HG03460 (cell line): ENCODE measurements at regions not wholly inside any gene's neighbourhood (a gene's known extent, or its start where the extent isn't known, plus 50 kb on each side); places are given as distances from the start of the nearest gene placed in this dataset.

Experiments used
- ATAC-seq: cut with Tn5 transposase; IDR thresholded peaks from one replicate; pipeline ENCODE4 v1.9.1; 2021; ENCODE audit not compliant: unreplicated experiment

GRCh38 chr18:42137693-42138375, 182.8 kb downstream of the PIK3C3 start:
- no peak for ATAC-seq

DNA sequence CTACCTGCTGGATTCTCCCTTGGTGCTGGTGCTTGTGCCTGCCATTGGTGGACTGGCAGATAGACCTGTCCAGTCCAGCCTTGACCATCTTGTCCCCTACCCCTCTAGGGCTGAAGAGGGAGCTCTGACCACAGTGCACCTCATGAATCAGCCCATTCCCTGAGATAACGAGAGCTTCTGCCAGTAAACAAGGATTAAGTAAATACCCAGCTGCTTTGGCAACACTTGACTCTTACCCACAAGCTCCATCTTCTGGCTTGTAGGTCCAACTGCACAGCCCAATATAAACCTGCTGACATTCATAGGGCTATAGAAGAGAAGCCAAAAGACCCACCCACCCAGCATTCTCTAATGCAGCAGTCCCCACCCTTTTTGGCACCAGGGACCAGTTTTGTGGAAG, 186.4 kb downstream of the PIK3C3 start:
- ATAC-seq = no peak

DNA sequence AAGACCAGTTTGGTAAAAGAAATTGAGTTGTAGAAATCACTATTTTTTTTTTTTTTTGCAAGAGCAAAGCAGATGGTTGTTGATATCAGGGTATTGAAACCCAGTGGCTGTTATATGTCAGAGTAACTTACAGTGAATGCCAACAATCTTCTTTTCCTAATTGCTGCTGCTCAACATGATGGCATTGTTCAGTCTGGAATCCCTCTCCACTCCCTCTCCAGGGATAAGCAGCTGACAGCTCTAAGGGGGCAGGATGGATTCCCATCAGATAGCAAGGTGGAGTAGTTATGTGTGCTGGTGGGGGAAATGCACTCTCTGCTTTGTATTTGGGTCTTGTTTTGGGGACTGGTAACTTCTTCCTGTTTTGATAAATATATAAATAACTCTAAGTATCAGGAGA, 200.0 kb downstream of the PIK3C3 start:
- no peak for ATAC-seq

GRCh38 chr18:42156281-42156680, 201.2 kb downstream of the PIK3C3 start:
- no peak for ATAC-seq

GRCh38 chr18:42157420-42157819, 202.4 kb downstream of the PIK3C3 start:
- no peak for ATAC-seq

GRCh38 chr18:42157878-42158277, 202.8 kb downstream of the PIK3C3 start:
- ATAC-seq = no peak

DNA sequence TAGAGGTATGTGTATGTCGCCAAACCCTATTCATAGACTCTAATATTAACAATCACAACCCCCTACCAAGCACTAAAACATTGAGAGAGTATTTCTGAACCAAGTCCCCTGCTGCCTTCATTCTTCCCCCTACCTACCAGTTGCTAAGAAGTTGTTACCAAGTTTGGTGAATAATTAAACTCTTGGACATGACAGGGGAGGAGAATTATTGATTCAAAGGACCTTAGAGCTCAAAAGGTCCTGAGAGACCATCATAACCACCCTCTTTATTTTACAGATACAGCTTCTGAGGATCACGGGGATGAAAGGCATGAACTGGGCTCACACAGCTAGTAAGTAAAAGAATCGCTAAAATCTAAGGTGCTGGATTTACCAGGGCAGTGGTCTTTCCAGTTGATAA, 204.1 kb downstream of the PIK3C3 start:
- ATAC-seq = no peak

- no peak for ATAC-seq
Measured at GRCh38 chr18:42163321-42163720, 208.3 kb downstream of the PIK3C3 start.

DNA sequence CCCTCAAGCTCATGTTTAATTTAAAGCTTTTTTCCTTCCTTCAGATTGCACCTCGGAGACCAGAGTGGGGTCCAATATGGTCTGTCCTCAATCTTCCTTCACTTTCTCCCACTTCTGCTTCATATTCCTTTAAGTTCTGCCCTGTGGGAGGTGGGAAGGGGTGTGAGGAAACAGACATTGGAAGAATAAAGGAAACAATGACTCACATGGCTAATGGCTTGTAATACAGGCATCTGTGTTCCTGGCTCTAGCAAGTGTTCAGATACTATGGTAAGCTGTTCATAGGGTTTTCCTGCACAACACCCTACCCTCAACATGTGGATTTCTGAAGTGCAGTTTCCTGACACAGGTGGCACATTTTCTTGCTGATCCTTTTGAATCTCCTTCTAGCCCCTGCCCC, 209.5 kb downstream of the PIK3C3 start:
- no peak for ATAC-seq

GRCh38 chr18:42165922-42166513, 211.0 kb downstream of the PIK3C3 start:
- no peak for ATAC-seq

- ATAC-seq = no peak
Measured at GRCh38 chr18:42168487-42168886, 213.5 kb downstream of the PIK3C3 start.

DNA sequence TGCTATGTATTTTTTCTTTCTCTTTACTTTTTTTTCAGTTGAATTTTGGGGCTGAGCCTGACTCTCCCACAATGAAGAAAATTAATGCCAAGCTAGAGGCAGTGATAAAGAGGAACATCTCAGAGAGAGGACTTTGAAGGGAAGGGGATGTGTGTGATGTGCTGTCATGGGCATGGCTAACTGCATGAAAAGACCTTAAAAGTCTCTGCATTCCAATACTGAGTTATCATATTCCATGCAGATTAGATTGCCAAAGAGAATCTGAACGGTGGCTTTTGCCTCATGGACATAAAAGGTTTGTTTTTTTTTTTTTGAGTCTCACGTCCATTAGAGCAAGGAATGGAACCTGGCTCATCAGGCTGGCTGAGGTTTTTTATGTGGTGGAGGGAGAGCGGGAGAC, 213.9 kb downstream of the PIK3C3 start:
- ATAC-seq = no peak

GRCh38 chr18:42174909-42175308, 219.9 kb downstream of the PIK3C3 start:
- no peak for ATAC-seq

GRCh38 chr18:42176599-42176998, 221.6 kb downstream of the PIK3C3 start:
- no peak for ATAC-seq

DNA sequence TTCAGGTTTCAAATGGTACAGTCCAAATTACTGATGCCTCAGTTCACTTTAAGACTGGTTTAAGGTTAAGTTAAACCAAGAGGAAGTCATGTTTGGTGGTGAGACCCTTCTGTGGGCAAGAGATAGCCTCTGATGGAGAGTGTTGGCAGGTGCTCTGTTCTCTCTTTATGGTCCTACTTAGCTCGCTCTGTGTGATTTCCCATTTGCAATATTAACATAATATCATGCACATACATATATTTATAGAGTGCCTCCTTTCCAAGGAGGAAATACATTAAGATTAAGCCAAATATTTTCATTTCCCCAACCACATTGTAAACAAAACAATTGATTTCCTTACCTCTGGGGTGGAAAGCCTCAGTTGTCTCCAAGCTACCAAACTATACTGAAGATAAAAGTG, 222.4 kb downstream of the PIK3C3 start:
- no peak for ATAC-seq

DNA sequence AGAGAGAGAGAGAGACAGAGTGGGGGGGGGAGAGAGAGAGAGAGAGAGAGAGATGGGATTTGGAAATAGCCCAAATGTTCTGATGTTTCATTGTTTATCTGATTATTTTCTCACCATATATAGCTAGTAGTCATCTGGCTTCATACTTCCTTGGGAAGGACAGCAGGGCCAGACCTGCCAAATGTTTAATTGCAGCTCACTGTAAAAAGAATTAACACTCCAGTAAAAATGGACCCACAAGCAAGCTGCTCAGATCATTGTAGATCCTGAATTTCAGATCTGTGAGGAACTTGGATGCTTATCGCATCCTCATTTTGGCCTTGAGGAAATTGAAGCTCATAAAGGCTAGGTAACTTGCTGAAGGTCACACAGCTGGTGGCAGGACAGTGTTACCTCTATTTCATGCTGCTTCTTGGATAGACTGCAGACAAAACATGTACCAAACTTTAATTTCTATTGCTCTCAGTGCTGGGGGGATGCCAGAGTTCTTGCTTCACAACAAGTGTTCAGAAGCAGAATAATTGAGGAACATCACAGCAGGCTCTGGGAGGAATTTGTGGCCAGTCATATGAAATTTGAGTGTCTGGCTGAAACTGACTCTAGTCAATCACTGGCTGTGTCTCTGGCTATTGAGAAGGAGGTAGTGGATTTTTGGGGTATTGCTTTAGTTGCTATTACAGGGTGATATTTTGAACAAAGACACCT, 223.5 kb downstream of the PIK3C3 start:
- ATAC-seq = no peak

DNA sequence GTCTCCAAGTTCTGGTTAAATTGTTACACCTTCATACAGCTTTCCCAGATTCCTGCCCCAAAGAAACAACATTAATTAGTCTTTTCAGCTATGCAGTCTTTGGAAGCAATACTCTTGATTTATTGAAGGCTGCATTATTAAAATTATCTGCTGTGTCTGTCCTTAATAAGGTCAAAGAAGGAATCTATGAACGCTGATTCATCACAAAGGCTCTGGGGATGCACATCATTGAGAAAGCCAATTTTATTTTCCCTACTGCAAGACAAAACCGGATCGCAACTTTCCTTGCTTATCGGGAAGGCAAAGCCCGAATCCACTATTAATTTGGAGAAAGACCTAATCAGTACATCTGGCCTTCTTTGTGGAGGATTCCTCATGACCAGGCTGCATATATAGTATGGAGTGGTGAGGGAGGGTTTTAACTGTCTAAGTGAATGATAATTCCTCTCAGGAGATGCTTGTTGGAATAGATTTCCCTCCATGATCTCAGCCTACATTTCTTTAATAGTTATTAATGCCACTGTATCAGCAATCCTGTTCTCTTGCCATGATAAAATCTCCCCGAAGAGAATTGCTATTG, 224.6 kb downstream of the PIK3C3 start:
- no peak for ATAC-seq

GRCh38 chr18:42181474-42181873, 226.4 kb downstream of the PIK3C3 start:
- no peak for ATAC-seq

- no peak for ATAC-seq
Measured at GRCh38 chr18:42182728-42183700, 228.0 kb downstream of the PIK3C3 start.

DNA sequence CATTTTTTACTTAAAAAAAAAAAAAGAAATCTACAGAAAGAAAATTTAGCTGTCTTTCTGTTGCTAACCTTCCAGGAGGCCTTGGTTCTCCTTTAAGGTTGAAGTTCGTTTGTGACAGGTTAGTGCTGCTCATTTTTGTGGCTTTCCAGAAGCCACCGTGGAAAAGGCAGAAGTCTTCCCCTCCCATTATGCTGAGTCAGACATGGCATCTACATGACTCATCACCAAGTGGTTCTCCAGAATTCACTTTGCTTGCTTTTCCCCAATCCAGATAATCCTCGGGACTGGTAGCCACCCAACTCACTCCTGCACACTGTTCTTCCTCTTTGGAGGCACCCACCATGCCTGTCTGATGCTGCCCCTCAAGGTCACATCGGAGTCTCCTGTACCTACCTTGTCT, 228.7 kb downstream of the PIK3C3 start:
- no peak for ATAC-seq
